Lower leg skin (tissue), 3 donors: ENCODE measurements at regions not wholly inside any gene's neighbourhood (a gene's known extent, or its start where the extent isn't known, plus 50 kb on each side); places are given as distances from the start of the nearest gene placed in this dataset.

Source experiments
- POLR2A ChIP-seq, 2 donors: fragments of 450-650 bp; IDR thresholded peaks; one replicate each; pipeline ENCODE4 v1.6.1; 2016 to 2017; ENCODE audit warnings: antibody characterized with exemption in 2 of 2, mild to moderate bottlenecking in 1 of 2, moderate library complexity in 1 of 2
- TF ChIP-seq, protein P1 (sequence below), 3 donors: fragments of 450-650 bp; IDR thresholded peaks; one replicate each; pipeline ENCODE4 v1.5.1; 2016; ENCODE audit warnings: antibody characterized with exemption in 3 of 3, mild to moderate bottlenecking in 3 of 3, moderate library complexity in 2 of 3

DNA sequence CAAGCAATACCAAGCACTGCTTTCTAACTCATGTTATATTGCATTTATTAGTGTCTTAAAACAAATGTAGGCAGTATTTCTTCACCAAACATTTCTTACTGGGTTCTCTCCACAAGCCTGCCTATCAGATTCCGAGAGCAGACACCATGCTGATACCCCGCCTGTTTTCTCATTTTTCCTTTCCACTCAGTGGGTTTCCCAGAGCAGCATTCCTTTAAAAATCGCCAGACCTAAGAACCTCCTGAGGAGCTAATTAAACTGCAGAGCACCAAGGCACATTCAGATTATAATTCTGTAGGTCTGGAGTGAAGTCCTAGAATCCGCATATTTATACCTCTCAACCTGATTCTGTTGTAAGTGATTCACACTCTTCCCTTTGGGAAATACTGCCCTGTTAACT lies 405.6 kb downstream of the TNS1 start:
- TF ChIP-seq, protein P1, sequence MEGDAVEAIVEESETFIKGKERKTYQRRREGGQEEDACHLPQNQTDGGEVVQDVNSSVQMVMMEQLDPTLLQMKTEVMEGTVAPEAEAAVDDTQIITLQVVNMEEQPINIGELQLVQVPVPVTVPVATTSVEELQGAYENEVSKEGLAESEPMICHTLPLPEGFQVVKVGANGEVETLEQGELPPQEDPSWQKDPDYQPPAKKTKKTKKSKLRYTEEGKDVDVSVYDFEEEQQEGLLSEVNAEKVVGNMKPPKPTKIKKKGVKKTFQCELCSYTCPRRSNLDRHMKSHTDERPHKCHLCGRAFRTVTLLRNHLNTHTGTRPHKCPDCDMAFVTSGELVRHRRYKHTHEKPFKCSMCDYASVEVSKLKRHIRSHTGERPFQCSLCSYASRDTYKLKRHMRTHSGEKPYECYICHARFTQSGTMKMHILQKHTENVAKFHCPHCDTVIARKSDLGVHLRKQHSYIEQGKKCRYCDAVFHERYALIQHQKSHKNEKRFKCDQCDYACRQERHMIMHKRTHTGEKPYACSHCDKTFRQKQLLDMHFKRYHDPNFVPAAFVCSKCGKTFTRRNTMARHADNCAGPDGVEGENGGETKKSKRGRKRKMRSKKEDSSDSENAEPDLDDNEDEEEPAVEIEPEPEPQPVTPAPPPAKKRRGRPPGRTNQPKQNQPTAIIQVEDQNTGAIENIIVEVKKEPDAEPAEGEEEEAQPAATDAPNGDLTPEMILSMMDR (IDR thresholded peaks at IDR 0.05), result no peak
- no peak for TF ChIP-seq POLR2A (IDR thresholded peaks at IDR 0.05)
